GM18498 (cell line): ENCODE measurements at regions not wholly inside any gene's neighbourhood (a gene's known extent, or its start where the extent isn't known, plus 50 kb on each side); places are given as distances from the start of the nearest gene placed in this dataset.
"Not testable (repeated sequence)": the region's sequence is repeated elsewhere in the genome, so short reads cannot be mapped to it uniquely, and the experiment has no call there.

ENCODE experiments used
- ATAC-seq: cut with Tn5 transposase; IDR thresholded peaks from one replicate; pipeline ENCODE4 v1.9.1; 2021; ENCODE audit warnings: mild to moderate bottlenecking, moderate library complexity; ENCODE audit not compliant: unreplicated experiment

- ATAC-seq = no peak
Observed at GRCh38 chr10:131822013-131822691, 78.7 kb upstream of the PPP2R2D start.

- no peak for ATAC-seq
Observed at GRCh38 chr10:131822692-131823245, 78.0 kb upstream of the PPP2R2D start.

- not testable (repeated sequence) for ATAC-seq
Observed at GRCh38 chr10:131823601-131824099, 77.2 kb upstream of the PPP2R2D start.

- no peak for ATAC-seq
Observed at GRCh38 chr10:131824371-131825149, 76.2 kb upstream of the PPP2R2D start.

GRCh38 chr10:131825150-131825848 is 75.5 kb upstream of the PPP2R2D start:
- ATAC-seq = no peak

- ATAC-seq = no peak
Observed at GRCh38 chr10:131825960-131826650, 74.7 kb upstream of the PPP2R2D start.

GRCh38 chr10:131829156-131829930 is 71.5 kb upstream of the PPP2R2D start:
- no peak for ATAC-seq

- no peak for ATAC-seq
Observed at GRCh38 chr10:131830446-131831130, 70.2 kb upstream of the PPP2R2D start.

- no peak for ATAC-seq
Observed at GRCh38 chr10:131831561-131831960, 69.2 kb upstream of the PPP2R2D start.

- ATAC-seq = no peak
Observed at GRCh38 chr10:131832056-131832685, 68.6 kb upstream of the PPP2R2D start.

GRCh38 chr10:131833013-131833412 is 67.8 kb upstream of the PPP2R2D start:
- ATAC-seq = no peak

- no peak for ATAC-seq
Observed at GRCh38 chr10:131833446-131834080, 67.2 kb upstream of the PPP2R2D start.

GRCh38 chr10:131834152-131834810 is 66.5 kb upstream of the PPP2R2D start:
- ATAC-seq = no peak

GRCh38 chr10:131838966-131839742 is 61.7 kb upstream of the PPP2R2D start:
- no peak for ATAC-seq

- ATAC-seq = not testable (repeated sequence)
Observed at GRCh38 chr10:131839880-131840787, 60.7 kb upstream of the PPP2R2D start.

- no peak for ATAC-seq
Observed at GRCh38 chr10:131840788-131841118, 60.1 kb upstream of the PPP2R2D start.
